KMS-11 (cell line): ENCODE measurements at regions not wholly inside any gene's neighbourhood (a gene's known extent, or its start where the extent isn't known, plus 50 kb on each side); places are given as distances from the start of the nearest gene placed in this dataset.

Experiments
- H2AFZ ChIP-seq: fragments of 200-600 bp; sonication (generic); 2 replicates; pipeline ENCODE4 v1.6.1; 2016; ENCODE audit warnings: antibody characterized with exemption, mixed run types, low read depth
- H3K27ac ChIP-seq: fragments of 200-600 bp; sonication (generic); 2 replicates; pipeline ENCODE4 v1.6.1; 2016; ENCODE audit warnings: mild to moderate bottlenecking, mixed run types
- H3K27me3 ChIP-seq: fragments of 200-600 bp; sonication (generic); 2 replicates; pipeline ENCODE4 v1.6.1; 2017; ENCODE audit warnings: mild to moderate bottlenecking, low read depth, mixed run types, moderate library complexity; ENCODE audit not compliant: insufficient read depth
- H3K36me3 ChIP-seq: fragments of 200-600 bp; sonication (generic); 2 replicates; pipeline ENCODE4 v1.6.1; 2017; ENCODE audit warnings: mild to moderate bottlenecking, mixed run types; ENCODE audit not compliant: insufficient read depth
- H3K4me1 ChIP-seq: fragments of 200-600 bp; sonication (generic); 2 replicates; pipeline ENCODE4 v1.6.1; 2016; ENCODE audit warnings: mild to moderate bottlenecking, low read depth, mixed run types; ENCODE audit not compliant: poor library complexity, severe bottlenecking
- H3K4me2 ChIP-seq: fragments of 200-600 bp; sonication (generic); 2 replicates; pipeline ENCODE4 v1.7.0; 2016; ENCODE audit warnings: mild to moderate bottlenecking, mixed run types
- H3K4me3 ChIP-seq: fragments of 200-600 bp; sonication (generic); IDR thresholded peaks from 2 replicates; pipeline ENCODE4 v1.6.1; 2017; ENCODE audit warnings: low read depth, low read length, mixed read lengths; ENCODE audit not compliant: insufficient read depth
- H3K79me2 ChIP-seq: fragments of 200-600 bp; sonication (generic); 2 replicates; pipeline ENCODE4 v1.6.1; 2016; ENCODE audit warnings: low read depth, mixed run types; ENCODE audit not compliant: insufficient read depth
- H3K9ac ChIP-seq: fragments of 200-600 bp; sonication (generic); 2 replicates; pipeline ENCODE4 v1.6.1; 2016; ENCODE audit warnings: mild to moderate bottlenecking, mixed run types
- H4K20me1 ChIP-seq: fragments of 200-600 bp; sonication (generic); 2 replicates; pipeline ENCODE4 v1.6.1; 2016; ENCODE audit warnings: mild to moderate bottlenecking, mixed run types; ENCODE audit not compliant: insufficient read depth
- CTCF ChIP-seq: fragments of 200-600 bp; sonication (generic); conservative IDR thresholded peaks from 2 replicates; pipeline ENCODE4 v1.6.1; 2017; ENCODE audit warnings: low read depth, mild to moderate bottlenecking, antibody characterized with exemption, low read length, moderate library complexity, mixed read lengths

DNA sequence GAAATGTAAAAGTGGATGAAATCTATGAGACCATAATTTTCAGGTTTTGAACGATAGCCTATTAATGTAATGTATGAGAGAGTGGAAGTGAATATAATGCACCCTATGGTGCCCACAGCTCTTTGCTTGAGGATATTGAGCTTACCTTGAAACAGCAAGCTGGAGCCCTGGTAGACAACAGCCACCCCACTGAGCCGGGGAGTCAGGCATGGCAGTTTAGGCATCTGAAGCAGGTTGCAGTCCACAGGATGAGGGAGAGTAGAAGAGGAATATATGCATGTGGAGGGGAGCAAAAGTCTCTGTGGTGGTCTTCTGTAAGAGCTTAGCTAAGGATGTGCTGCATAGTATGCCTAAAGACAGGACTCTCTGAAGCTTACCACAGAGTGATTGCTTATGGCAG lies 817.3 kb downstream of the DNAJB9 start:
- Histone ChIP-seq H3K27ac (no peak overlapping the region), H3K4me3 (no peak overlapping the region), H3K27me3 (no peaks in the 10 kb centered on the region), H3K4me2 (no peak overlapping the region), H3K9ac (no peak overlapping the region), H2AFZ (no peak overlapping the region), H3K36me3 (no peaks in the 10 kb centered on the region), H4K20me1 (no peaks in the 10 kb centered on the region), H3K4me1 (no peaks in the 10 kb centered on the region), H3K79me2 (no peaks in the 10 kb centered on the region)
- no peak for TF ChIP-seq CTCF

DNA sequence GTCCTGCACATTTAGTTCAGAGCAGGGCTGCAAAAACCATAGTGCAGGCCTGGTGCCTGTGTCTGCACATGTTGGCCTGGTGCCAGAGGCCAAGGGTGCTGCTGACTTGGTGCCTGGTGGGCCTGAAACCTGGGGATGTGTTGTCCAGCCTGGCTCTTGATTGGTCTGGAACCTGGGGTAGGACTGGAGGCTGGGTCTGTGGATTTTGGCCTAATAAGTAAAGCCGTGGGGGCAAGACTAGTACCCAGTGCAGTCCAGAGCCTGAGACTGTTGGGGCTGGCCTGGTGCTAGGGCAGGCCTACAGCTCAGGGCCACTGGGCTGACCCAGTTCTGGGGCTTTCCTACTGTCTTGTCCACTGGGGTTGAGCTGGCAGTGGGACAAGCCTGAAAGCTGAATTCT lies 817.9 kb downstream of the DNAJB9 start:
- Histone ChIP-seq H3K9ac (no peak overlapping the region), H3K4me3 (no peak overlapping the region), H3K4me2 (no peak overlapping the region), H3K27me3 (no peaks in the 10 kb centered on the region), H4K20me1 (no peaks in the 10 kb centered on the region), H3K36me3 (no peaks in the 10 kb centered on the region), H3K79me2 (no peaks in the 10 kb centered on the region), H3K27ac (no peak overlapping the region), H3K4me1 (no peaks in the 10 kb centered on the region), H2AFZ (no peak overlapping the region)
- TF ChIP-seq CTCF, result no peak

DNA sequence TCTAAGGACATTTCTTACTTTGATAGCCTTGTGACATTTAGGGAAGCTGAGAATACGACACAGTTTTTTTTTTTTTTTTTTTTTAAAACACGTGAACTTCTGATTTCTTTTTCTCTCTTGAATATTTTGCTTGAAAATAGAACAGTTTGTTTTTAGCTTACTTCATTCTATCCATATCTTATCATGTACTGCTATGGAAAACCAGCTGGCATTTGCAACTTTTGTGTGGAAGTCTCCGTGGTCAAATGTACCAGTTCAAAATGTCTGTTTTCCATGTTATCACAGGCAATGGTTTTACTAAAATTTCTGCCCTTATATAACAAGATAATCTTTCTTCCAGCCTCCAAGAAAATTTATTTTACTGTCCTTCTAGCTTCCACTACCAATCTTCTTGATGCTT lies 821.6 kb downstream of the DNAJB9 start:
- no peak for TF ChIP-seq CTCF

DNA sequence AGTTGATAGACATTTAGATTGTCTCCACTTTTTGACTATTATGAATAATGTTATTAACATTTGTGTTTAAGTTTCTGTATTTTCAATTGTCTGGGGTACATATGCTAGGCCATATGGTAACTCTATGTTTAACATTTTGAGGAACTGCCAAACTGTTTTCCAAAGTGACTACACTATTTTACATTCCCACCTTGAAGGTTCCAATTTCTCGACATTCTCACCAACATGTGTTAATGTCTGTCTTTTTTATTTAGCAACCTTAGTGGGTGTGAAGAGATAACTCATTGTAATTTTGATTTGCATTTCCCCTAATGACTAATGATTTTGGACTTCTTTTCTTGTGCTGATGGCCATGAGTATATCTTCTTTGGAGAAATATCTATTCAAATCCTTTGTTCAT lies 832.4 kb downstream of the DNAJB9 start:
- H4K20me1 ChIP-seq, result no peaks in the 10 kb centered on the region
- H3K4me3 ChIP-seq, result no peak overlapping the region
- no peak overlapping the region for H3K27ac ChIP-seq
- H3K4me1 ChIP-seq, result no peaks in the 10 kb centered on the region
- no peak overlapping the region for H3K9ac ChIP-seq
- TF ChIP-seq CTCF, result no peak
- H3K27me3 ChIP-seq, result no peaks in the 10 kb centered on the region
- no peaks in the 10 kb centered on the region for H3K79me2 ChIP-seq
- no peak overlapping the region for H3K4me2 ChIP-seq
- H2AFZ ChIP-seq, result no peak overlapping the region
- H3K36me3 ChIP-seq, result no peaks in the 10 kb centered on the region

More for the DNA sequence above, 821.6 kb downstream of the DNAJB9 start:
- no peaks in the 10 kb centered on the region for H3K4me1 ChIP-seq
- H3K9ac ChIP-seq, result no peak overlapping the region
- no peak overlapping the region for H3K4me2 ChIP-seq
- no peaks in the 10 kb centered on the region for H3K36me3 ChIP-seq
- H3K27me3 ChIP-seq, result no peaks in the 10 kb centered on the region
- H3K27ac ChIP-seq, result no peak overlapping the region
- no peaks in the 10 kb centered on the region for H4K20me1 ChIP-seq
- no peak overlapping the region for H2AFZ ChIP-seq
- no peak overlapping the region for H3K4me3 ChIP-seq
- H3K79me2 ChIP-seq, result no peaks in the 10 kb centered on the region

- no peak for TF ChIP-seq CTCF
- Histone ChIP-seq H3K79me2 (no peaks in the 10 kb centered on the region), H3K4me3 (no peak overlapping the region)
These were observed 838.1 kb downstream of the DNAJB9 start for GRCh38 chr7:109407756-109408155.

More at GRCh38 chr7:109407756-109408155, 838.1 kb downstream of the DNAJB9 start:
- no peak overlapping the region for H3K9ac ChIP-seq
- H3K27ac ChIP-seq, result no peak overlapping the region
- no peaks in the 10 kb centered on the region for H3K4me1 ChIP-seq
- no peak overlapping the region for H2AFZ ChIP-seq
- H3K36me3 ChIP-seq, result no peaks in the 10 kb centered on the region
- H4K20me1 ChIP-seq, result no peaks in the 10 kb centered on the region
- H3K4me2 ChIP-seq, result no peak overlapping the region
- no peaks in the 10 kb centered on the region for H3K27me3 ChIP-seq
